ENCODE measurements at regions not wholly inside any gene's neighbourhood (a gene's known extent, or its start where the extent isn't known, plus 50 kb on each side); places are given as distances from the start of the nearest gene placed in this dataset.

- Histone ChIP-seq H3K36me3 (no peaks in the 10 kb centered on the region), H3K4me3 (no peak overlapping the region), H3K9me3 (no peaks in the 10 kb centered on the region), H3K4me1 (peaks cover 5 to 39% (median 10%) of the 10 kb centered on the region in 3 donors), H3K27ac (no peak overlapping the region), H3K27me3 (no peaks in the 10 kb centered on the region)
- WGBS, 2 donors, result 42 to 100% methylated on average over 1 of the region's 1 CpG
- intact Hi-C loops (cut with DNase I), result no loop called here
- no peak for TF ChIP-seq CTCF (IDR thresholded peaks at IDR 0.05)
- TF ChIP-seq POLR2A (IDR thresholded peaks at IDR 0.05), result no peak
- no peak for DNase-seq
Observed at GRCh38 chr1:56426587-56427381, 152.6 kb downstream of the PLPP3 start.

GRCh38 chr1:56425494-56426037 lies 153.8 kb downstream of the PLPP3 start:
- Histone ChIP-seq H3K27ac (peak overlapping the region in 1 of 4 donors; percentile 52), H3K27me3 (no peaks in the 10 kb centered on the region), H3K4me1 (peaks cover under 1 to 27% (median 5%) of the 10 kb centered on the region in 3 donors), H3K4me3 (no peak overlapping the region), H3K36me3 (no peaks in the 10 kb centered on the region), H3K9me3 (no peaks in the 10 kb centered on the region)
- 76 to 77% methylated on average over 3 of the region's 3 CpGs for WGBS, 2 donors
- TF ChIP-seq CTCF (IDR thresholded peaks at IDR 0.05), result no peak
- no peak for TF ChIP-seq POLR2A (IDR thresholded peaks at IDR 0.05)
- intact Hi-C loops (cut with DNase I), result no loop called here
- DNase-seq, result no peak

GRCh38 chr1:56424744-56425493 lies 154.4 kb downstream of the PLPP3 start:
- H3K27ac ChIP-seq, result peak overlapping the region in 1 of 4 donors; percentile 52

GRCh38 chr1:56423716-56424115 lies 155.6 kb downstream of the PLPP3 start:
- H3K4me3 ChIP-seq, result no peak overlapping the region
- H3K27me3 ChIP-seq, result no peaks in the 10 kb centered on the region
- no peak for DNase-seq
- H3K4me1 ChIP-seq, result peaks cover 0 to 13% (median 5%) of the 10 kb centered on the region in 3 donors
- H3K27ac ChIP-seq, result no peak overlapping the region
- TF ChIP-seq CTCF (IDR thresholded peaks at IDR 0.05), result no peak
- TF ChIP-seq POLR2A (IDR thresholded peaks at IDR 0.05), result no peak
- WGBS, 2 donors, result 74 to 79% methylated on average over 4 of the region's 4 CpGs
- H3K9me3 ChIP-seq, result no peaks in the 10 kb centered on the region
- intact Hi-C loops (cut with DNase I), result no loop called here
- no peaks in the 10 kb centered on the region for H3K36me3 ChIP-seq

More at GRCh38 chr1:56424744-56425493, 154.4 kb downstream of the PLPP3 start:
- no peaks in the 10 kb centered on the region for H3K27me3 ChIP-seq
- no peaks in the 10 kb centered on the region for H3K36me3 ChIP-seq
- H3K4me1 ChIP-seq, result peaks cover 0 to 23% (median 5%) of the 10 kb centered on the region in 3 donors
- 38 to 39% methylated on average over 5 of the region's 6 CpGs for WGBS, 2 donors
- TF ChIP-seq CTCF (IDR thresholded peaks at IDR 0.05), result no peak
- TF ChIP-seq POLR2A (IDR thresholded peaks at IDR 0.05), result no peak
- H3K9me3 ChIP-seq, result no peaks in the 10 kb centered on the region
- DNase-seq, result no peak
- no peak overlapping the region for H3K4me3 ChIP-seq
- intact Hi-C loops (cut with DNase I), result no loop called here
